ENCODE measurements at regions not wholly inside any gene's neighbourhood (a gene's known extent, or its start where the extent isn't known, plus 50 kb on each side); places are given as distances from the start of the nearest gene placed in this dataset.

DNA sequence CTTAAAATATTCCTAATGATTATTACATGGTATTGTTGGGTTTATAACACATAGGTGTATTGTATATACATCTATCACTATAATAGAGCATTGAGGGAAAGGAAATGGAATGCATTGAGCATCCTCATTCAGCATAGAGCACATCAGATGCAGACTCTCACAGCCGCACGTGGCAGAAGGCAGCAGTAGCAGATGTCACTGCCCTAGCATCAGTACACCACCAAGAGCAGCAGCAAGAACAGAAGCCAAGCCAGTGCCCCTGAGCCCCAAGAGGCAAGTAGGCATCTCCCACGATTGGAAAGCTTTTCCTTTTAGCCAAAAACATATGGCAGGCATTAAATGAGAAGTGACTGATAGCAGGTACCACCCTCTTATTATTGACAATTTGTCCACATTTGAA, 510.0 kb downstream of the TNS3 start:
- Histone ChIP-seq H3K4me3 (no peak overlapping the region), H3K27me3 (no peaks in the 10 kb centered on the region), H3K36me3 (replicated peaks in 1 of 2; ENCODE audit: insufficient read depth in 1 of 2, low read depth in 2 of 2) (no peaks in the 10 kb centered on the region), H3K4me1 (peaks cover 13% of the 10 kb centered on the region), H3K9me3 (peaks cover 0 to 5% (median 0%) of the 10 kb centered on the region in 3 donors), H3K27ac (no peak overlapping the region)
- no peak for TF ChIP-seq POLR2A (IDR thresholded peaks at IDR 0.05)
- TF ChIP-seq, protein P1, sequence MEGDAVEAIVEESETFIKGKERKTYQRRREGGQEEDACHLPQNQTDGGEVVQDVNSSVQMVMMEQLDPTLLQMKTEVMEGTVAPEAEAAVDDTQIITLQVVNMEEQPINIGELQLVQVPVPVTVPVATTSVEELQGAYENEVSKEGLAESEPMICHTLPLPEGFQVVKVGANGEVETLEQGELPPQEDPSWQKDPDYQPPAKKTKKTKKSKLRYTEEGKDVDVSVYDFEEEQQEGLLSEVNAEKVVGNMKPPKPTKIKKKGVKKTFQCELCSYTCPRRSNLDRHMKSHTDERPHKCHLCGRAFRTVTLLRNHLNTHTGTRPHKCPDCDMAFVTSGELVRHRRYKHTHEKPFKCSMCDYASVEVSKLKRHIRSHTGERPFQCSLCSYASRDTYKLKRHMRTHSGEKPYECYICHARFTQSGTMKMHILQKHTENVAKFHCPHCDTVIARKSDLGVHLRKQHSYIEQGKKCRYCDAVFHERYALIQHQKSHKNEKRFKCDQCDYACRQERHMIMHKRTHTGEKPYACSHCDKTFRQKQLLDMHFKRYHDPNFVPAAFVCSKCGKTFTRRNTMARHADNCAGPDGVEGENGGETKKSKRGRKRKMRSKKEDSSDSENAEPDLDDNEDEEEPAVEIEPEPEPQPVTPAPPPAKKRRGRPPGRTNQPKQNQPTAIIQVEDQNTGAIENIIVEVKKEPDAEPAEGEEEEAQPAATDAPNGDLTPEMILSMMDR (IDR thresholded peaks at IDR 0.05): no peak
- intact Hi-C loops (cut with DNase I): no loop called here
- DNase-seq (no peak), ATAC-seq (no peak)
- WGBS, 2 donors: 65 to 79% methylated on average over 3 of the region's 3 CpGs

GRCh38 chr7:47069385-47070076, 512.4 kb downstream of the TNS3 start:
- peaks cover 0 to 5% (median 0%) of the 10 kb centered on the region in 3 donors for H3K9me3 ChIP-seq
- intact Hi-C loops (cut with DNase I): no loop called here
- no peak overlapping the region for H3K27ac ChIP-seq
- no peak for DNase-seq
- no peaks in the 10 kb centered on the region for H3K36me3 ChIP-seq (replicated peaks in 1 of 2; ENCODE audit: insufficient read depth in 1 of 2, low read depth in 2 of 2)
- no peak for ATAC-seq
- WGBS, 2 donors: 88 to 91% methylated on average over 15 of the region's 15 CpGs
- H3K27me3 ChIP-seq: no peaks in the 10 kb centered on the region
- H3K4me1 ChIP-seq: peaks cover 2% of the 10 kb centered on the region
- no peak for TF ChIP-seq POLR2A (IDR thresholded peaks at IDR 0.05)
- TF ChIP-seq, protein P1 (IDR thresholded peaks at IDR 0.05): no peak
- H3K4me3 ChIP-seq: no peak overlapping the region

DNA sequence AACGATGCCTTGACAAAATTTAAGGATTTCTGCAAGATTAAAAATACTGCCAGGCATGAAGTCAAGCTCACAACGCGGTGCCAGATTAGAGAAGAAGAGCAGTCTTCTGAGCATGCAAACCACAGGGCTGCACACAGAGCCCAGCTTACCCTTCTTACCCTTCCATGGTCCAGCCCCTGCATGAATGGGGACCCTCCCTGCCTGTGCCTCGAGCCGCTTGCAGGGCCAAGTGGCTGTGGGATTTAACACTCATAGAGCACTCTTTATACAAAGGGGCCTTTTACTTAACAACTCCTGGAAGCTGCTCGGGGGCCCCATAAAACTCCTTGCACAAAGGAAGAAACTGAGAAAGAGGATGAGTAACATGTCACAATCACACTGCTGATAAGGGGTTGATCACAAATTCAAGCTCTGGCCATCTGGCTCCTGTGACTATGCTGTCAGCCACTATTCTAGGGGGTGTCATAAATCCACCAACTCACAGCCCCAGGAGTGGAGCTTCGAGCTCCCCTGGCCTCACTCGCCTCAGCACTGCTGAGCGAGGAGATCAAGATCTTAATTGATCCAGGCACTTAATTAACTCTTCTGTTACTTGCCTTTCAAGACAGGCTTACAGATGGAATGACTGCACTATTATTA, 514.8 kb downstream of the TNS3 start:
- Histone ChIP-seq H3K4me3 (no peak overlapping the region), H3K36me3 (replicated peaks in 1 of 2; ENCODE audit: insufficient read depth in 1 of 2, low read depth in 2 of 2) (no peaks in the 10 kb centered on the region), H3K27me3 (no peaks in the 10 kb centered on the region), H3K27ac (no peak overlapping the region), H3K9me3 (peaks cover 0 to 5% (median 0%) of the 10 kb centered on the region in 3 donors), H3K4me1 (no peaks in the 10 kb centered on the region)
- DNase-seq (no peak), ATAC-seq (no peak)
- 77 to 82% methylated on average over 9 of the region's 9 CpGs for WGBS, 2 donors
- intact Hi-C loops (cut with DNase I): no loop called here
- TF ChIP-seq, protein P1 (IDR thresholded peaks at IDR 0.05): no peak
- TF ChIP-seq POLR2A (IDR thresholded peaks at IDR 0.05): no peak

DNA sequence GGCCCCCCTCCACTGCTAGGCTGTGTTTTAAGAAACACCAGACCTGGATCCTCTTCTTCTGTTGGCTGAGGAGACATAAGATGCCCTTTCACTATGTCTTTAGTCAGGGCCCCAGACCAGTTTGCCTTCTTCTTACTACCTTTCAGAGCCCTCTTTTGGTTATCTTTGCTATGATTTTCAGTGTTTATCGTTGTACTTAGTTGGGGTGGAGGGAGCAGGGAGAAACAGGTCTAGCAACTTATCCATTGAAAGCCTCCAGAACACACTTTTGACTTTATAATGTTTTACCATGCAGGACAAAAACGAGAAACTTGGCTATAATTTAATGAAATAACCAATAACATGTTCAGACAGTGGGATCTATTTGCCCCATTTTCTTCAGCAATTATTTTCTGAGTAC, 525.2 kb downstream of the TNS3 start:
- DNase-seq: no peak
- TF ChIP-seq, protein P1 (IDR thresholded peaks at IDR 0.05): no peak
- no peak for TF ChIP-seq POLR2A (IDR thresholded peaks at IDR 0.05)
- Histone ChIP-seq H3K4me1 (no peaks in the 10 kb centered on the region), H3K4me3 (no peak overlapping the region), H3K9me3 (no peaks in the 10 kb centered on the region), H3K36me3 (replicated peaks in 1 of 2; ENCODE audit: insufficient read depth in 1 of 2, low read depth in 2 of 2) (no peaks in the 10 kb centered on the region), H3K27me3 (no peaks in the 10 kb centered on the region), H3K27ac (no peak overlapping the region)
- no peak for ATAC-seq
- intact Hi-C loops (cut with DNase I): no loop called here
- WGBS, 2 donors: 21 to 22% methylated on average over 2 of the region's 2 CpGs
